ENCODE measurements at regions not wholly inside any gene's neighbourhood (a gene's known extent, or its start where the extent isn't known, plus 50 kb on each side); places are given as distances from the start of the nearest gene placed in this dataset.

- no peak for DNase-seq
Observed at GRCh38 chr12:93315385-93315906, 62.3 kb upstream of the NUDT4 start.

- DNase-seq = no peak
Observed at GRCh38 chr12:93315907-93316622, 61.7 kb upstream of the NUDT4 start.

GRCh38 chr12:93316623-93316971, 61.1 kb upstream of the NUDT4 start:
- DNase-seq = no peak

GRCh38 chr12:93317227-93317626, 60.5 kb upstream of the NUDT4 start:
- DNase-seq = peak; percentile 27

GRCh38 chr12:93318720-93319522, 58.8 kb upstream of the NUDT4 start:
- peak; percentile 83 for DNase-seq

- DNase-seq = no peak
Observed at GRCh38 chr12:93319523-93320050, 58.1 kb upstream of the NUDT4 start.

- no peak for DNase-seq
Observed at GRCh38 chr12:93322784-93323183, 54.9 kb upstream of the NUDT4 start.

- DNase-seq = no peak
Observed at GRCh38 chr12:93323625-93324329, 53.9 kb upstream of the NUDT4 start.

- no peak for DNase-seq
Observed at GRCh38 chr12:93325855-93326254, 51.9 kb upstream of the NUDT4 start.

All from DMS153 (cell line).